ELF-1 (cell line): ENCODE measurements at regions not wholly inside any gene's neighbourhood (a gene's known extent, or its start where the extent isn't known, plus 50 kb on each side); places are given as distances from the start of the nearest gene placed in this dataset.

Source experiments
- DNase-seq: peaks from one replicate; pipeline ENCODE4 v3.0.0-alpha.2; 2016; ENCODE audit warnings: low read depth, low spot score

DNA sequence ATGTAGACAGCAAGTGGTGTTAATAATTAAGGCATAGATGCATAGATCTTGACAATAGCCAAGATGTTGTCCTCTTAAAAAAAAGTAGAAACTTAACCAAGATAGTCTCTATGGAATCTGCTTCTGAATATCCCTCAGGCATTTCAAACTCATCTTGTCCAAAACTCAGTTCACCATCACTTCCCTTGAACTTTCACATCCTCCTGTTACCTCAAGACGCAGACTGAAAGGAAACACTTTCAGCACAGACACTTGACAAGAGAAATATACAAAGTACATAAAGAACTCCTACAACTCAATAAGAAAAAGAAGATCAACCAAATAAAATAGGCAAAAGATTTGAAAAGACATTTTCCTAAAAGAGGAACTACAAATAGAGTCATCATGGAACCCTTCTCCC lies 451.1 kb downstream of the FOXO1 start:
- no peak for DNase-seq

DNA sequence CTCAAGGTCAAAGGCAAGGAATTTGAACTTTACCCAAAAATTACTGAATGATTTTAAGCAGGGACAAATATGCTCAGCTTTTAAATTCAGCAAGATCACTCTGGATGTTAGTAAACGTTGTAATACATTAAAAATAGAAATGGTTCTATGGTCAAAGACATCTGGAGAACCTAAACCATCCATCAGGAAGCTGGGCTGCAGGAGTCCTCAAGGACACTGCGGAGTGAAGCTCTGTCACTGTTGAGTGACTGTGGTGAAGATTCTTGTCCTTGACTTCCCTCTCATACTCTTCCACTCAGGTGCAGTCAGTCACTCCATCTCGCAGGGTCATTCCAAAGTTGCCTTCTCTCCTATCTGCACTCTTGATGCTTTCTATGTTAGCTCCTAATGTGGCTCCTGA lies 450.7 kb downstream of the FOXO1 start:
- no peak for DNase-seq

DNA sequence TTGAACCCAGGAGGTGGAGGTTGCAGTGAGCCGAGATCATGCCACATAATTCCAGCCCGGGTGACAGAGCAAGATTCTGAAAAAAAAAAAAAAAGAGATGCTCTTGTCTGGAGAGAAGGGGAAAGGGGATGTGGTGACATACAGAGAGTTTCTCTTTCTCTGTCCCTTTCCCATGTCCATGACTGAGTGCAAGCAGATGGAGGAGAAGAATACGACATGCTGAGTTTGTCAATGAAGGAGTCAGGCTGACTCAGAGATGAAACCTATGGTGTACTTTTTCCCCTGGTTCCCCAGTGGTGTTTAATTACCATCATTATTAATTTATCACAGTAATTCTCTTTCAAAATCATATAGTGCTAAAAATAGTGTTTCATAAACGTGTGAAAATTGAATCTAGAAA lies 448.8 kb downstream of the FOXO1 start:
- no peak for DNase-seq

DNA sequence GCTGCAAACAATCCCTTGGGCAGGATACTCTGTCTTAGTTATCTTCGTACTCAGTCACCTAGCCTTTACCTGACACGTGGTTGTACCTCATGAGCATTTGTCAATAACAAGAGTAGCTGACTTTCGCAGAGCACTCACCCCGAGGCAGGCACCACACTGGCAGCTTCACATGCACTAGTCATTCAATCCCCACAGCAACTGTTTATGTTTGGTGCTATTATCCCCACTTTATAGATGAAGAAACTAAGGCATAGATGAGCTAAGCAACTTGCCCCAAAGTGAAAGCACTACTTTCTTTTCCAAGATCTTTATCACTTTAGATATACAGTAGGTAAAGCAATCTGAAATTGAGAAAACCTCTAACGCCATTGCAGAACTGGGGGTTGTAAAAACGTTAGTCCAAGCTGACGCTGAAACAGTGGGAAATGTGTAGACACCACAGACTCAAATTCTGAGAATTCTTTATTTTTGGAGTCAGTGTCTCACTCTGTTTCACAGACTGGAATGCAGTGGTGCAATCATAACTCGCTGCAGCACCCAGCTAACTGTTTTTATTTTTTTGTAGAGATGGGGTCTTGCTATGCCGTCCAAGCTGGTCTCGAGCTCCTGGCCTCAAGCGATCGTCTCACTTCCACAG lies 446.0 kb downstream of the FOXO1 start:
- DNase-seq: no peak

DNA sequence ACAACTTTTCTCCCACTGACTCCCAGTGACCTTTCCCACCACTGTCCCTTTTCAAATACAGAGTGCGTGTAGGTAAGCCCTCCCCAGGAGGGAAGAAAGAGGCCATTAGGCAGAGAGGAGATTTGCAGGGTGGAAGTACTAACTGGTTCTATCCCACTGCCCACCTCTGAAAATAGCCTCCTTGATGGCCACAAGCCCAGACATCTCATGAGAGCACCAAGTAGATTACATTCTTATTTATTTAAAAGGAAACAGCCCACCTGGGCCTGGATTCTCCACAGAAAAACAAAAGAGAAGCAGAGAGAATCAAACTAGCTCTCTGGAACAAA lies 445.3 kb downstream of the FOXO1 start:
- DNase-seq: no peak

DNA sequence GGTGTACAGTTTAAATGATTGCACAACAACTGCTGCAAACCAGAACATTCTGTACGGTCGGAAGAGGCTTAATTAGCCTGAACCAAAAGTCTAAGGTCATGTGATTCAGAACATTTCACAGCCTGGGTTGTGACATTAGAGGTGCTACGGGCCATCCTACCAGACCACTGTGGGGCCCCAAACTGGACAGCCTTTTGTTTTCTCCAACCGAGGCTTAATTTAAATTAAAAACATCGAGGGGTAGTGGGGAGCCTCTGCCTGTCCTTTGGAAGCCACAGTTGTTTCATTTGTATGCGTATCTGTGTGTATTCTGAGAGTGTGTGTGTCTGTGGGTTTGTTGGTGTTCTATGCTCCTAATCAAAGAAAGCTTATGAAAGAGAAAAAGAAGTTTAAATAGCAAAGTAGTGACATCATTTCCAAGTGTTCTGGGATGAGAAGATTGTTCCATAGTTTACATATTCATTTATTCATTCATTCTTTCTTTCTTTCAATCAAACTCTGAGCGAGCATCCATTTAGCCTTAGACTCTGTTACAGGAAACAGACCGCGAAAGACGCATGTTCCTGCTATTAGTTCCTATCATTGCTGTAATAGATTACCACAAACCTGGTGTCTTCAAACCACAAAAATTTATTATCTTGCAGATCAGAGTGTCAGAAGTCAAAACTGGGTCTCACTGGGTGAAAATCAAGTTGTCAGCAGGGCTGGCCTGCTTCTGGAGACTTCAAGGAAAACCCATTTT lies 444.8 kb downstream of the FOXO1 start:
- DNase-seq: no peak

DNA sequence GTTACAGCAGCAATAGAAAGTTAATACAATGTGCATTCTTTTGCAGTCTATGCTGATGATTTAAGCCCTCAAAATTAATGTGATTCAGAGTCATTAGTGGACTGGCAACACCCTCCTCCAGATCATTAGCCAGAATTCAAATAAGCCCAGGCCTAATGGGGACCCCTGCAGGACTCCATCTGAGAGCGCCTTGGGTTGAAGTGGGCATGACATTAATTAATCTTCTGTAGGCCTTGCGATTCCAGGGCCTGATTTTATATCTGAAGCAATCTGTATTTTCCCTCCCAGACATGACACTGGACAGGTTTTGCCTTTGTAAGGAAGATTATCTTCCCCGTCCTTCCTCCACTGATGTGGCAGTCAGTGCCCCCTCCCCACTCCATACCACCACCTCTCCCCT lies 442.9 kb downstream of the FOXO1 start:
- DNase-seq: no peak

DNA sequence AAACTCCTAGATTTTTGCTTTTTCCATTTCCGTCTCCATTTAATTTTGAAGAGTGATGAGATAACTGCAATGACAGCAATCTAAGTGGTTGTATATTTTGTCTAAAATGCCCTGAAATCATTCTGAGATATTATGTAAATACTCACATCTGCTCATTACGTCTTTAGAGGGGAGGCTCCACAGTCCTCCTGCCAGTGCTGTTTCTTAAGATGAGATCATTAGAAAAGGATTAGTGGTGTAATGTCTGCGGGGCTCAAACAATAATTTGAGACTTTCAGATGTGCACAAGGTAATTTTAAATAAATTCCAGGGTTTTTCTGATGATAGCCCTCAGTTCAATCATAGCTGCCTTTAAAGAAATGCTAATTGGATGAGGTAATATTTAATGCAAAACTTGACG lies 437.9 kb downstream of the FOXO1 start:
- DNase-seq: no peak

DNA sequence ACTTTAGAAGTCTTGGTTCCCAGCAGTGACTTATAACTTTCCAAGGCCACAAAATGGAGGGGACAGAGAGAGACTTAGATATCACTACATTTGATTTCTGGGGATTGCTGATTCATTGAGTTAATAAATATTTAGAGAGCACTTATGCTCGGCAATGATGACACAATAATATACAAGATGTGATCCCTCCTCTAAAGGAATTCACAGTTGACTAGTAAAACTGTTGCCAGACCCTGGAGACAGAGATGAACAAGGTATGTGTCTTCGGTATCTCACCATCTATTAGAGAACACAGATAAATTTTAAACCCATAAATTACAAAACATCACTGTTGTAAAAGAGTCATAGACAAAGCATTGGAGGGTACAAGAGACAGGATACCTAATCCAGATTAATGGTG lies 437.5 kb downstream of the FOXO1 start:
- no peak for DNase-seq

DNA sequence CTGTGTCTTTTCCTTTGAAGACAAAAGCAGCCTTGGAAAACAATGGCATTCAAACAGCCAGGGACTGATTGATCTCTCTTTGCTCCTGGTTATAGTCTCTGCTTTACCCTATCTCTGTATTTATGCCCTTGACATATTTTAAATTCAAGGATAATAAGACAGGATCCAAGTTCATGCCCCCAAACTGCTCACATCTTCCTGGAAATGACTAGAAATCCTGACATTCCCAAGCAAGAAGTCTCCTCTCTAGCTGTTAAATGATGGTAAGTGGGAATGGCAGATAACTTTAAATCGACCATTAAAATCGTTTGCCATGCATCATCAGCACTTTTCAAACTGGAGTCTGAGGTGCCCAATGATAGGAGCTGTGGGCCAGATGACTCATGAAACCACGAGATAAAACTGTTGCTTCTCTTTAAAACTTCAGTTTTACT lies 435.6 kb downstream of the FOXO1 start:
- no peak for DNase-seq

DNA sequence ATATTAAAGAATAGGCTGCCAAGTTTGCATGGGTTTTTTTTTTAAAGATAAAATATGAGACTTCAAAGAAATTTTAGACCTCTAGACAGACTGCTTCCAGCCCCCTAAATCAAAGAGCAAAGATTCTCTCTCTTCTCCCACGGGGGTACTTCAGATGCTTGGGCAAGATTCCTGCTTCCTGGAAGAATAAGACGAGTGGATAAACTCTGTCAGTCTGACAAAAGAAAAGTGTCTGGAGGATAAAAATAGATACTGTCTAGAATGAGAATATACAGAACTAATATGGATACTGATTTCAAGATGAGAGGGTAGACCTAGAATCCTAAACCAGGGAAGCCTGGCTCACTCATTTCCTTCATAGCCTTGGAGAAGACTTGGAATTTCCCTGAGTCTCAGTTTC lies 435.1 kb downstream of the FOXO1 start:
- DNase-seq: no peak

DNA sequence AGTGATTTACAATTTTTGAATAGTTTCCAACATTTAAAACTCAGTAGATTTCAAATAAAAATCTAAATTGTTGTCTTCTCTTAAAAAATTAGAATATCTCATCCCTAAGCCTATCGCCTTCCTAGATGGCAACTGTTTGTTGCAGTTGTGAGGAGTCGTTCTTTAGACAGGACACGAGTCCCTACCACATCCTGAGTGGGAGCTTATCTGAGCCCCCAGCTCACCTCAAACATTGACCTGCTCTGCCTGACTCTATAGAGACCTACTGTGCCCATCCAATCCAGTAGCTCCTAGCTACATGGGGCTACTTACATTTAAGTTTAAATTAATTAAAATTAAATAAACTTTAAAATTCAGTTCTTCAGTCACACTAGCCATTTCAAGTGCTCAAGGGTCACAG lies 434.7 kb downstream of the FOXO1 start:
- no peak for DNase-seq

DNA sequence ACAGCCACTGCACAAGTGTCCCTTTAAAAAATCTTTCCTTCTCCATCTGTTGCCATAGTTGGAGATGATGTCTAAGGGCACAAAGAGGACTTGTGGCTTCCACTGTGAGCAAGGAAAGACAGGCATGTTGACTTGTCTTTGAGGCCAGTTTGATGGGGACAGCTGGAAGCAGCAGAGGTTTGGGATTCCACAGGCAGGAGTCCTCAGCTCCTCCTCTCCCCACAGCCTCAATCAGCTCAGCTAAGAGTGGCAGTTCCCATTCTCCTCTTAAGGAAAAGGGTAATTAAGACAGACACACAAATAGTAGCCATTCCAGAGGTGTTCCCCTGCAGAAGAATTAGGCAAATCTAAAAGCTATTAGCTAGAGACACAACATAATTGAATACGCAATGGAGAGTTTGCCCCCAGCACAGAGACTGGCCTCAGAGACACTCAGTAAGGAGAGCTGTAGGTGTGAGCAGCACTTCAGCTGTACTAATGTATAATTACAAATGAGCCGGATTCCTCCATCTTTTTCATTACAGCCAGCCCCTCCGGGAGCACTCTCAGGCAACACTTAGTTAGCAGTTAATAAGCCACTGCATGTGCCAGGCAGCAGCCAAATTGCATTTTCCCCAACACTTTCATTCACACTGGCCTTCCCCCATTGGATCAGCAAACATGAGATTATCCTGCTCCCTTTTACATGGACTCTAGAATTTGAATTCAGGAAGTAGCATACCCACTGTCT lies 434.0 kb downstream of the FOXO1 start:
- peak; percentile 64 for DNase-seq

DNA sequence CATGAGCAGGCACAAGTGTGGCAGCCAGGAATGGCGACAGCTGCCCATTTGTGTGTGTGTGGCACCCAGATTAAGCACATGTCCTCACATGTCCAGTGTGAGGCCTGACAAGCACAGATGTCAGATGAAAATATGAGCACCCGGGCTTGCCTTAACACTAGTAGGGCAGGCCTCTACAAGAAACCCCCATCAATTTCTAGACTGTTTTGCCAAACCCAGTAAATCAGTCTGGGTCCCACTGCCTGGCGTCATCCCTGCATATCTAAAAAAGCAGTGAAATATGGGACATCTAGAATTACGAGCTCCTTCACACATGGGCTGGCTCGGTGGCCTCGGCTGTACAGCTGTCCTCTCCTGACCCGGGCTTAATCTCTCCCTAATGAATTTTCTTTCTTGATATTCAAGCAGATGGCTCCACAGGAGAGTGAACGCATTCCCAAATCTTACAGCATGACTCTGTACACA lies 432.7 kb downstream of the FOXO1 start:
- no peak for DNase-seq

DNA sequence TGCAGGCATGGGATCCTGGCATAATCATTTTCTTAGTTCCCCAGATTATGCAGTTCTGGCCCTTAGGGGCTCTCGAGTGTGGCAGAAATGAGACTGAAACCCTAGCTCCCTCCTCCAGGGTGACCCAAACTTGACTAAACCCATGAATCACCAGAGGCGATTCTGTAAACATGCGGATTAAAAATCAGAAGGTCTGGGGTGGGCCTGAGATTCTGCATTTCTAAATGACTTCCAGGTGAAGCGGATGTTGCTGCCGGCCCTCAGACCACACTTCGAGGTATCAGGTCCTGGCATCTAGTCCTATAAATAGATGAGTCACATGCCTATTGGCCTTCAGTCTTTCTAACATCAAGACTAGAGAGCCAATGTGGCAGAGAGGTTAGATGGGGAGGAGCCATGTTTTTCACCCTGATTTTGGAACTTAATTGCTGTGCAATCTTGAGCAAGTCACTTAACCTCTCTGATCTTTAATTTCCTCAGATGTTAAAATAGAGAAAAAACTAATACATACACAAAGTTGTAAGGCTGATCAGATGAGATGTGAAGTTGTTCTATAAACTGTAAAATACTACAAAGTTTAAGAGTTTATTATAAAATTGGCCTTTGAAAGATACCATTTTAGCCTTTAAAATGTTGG lies 431.2 kb downstream of the FOXO1 start:
- DNase-seq: no peak

DNA sequence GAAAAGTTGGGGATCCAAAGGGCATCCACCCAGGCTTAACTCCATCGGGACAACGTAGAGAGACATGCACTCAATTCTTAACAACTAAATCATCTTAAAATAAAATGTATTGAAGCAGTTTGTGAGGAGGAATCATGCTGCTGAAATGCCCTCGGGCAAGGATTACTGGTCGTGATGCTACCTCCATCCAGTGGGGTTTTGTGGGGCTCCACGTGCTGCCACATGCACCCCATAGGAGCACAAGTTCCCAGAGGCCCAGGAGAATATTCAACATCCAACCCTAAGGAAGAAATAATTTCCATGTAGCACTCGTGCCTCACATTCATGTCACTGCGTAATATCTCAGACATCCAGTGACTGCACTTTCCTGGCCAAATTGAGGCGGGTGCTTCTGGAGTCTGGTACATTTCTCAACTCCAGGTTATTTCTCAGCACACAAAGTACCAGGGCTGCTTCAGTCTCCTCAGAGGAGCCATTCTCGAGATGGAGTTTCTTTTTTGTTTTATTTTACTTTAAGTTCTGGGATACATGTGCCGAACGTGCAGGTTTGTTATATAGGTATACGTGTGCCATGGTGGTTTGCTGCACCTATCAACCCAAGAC lies 429.8 kb downstream of the FOXO1 start:
- DNase-seq: no peak

DNA sequence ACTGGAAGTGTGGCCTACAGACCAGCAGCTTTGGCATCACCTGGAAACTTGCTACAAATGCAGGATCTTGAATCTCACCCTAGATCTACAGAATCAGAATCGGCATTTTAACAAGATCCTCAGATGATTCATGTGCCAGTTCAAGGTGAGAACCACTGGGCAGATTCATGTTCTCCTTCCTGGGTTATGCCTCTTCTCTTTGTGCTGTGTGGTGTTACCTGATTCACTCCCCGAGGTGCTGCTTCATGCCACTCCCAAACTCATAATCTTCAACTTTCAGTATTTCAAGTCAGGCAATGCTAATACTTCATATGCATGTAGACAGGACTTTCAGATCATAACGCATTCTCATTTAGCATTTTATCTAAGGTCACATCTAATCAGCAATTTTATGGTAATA lies 427.7 kb downstream of the FOXO1 start:
- DNase-seq: no peak

DNA sequence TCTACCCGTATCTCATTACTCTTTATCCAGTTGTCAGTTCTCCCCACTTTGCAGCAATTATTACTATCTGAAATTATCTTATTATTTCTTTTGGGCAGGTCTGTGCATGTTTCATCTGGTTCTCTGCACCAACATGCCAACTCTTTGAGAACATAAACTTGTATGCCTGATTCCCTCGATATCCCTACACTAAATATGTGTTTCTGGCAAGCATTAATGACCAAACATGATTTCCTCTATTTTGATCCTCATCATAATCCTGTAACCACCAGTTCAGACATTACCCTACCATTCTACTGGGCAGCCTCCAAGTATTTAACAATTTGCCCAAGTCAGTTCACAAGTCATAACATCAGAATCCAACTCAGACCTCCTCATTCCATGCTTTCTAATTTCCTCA lies 426.1 kb downstream of the FOXO1 start:
- no peak for DNase-seq

DNA sequence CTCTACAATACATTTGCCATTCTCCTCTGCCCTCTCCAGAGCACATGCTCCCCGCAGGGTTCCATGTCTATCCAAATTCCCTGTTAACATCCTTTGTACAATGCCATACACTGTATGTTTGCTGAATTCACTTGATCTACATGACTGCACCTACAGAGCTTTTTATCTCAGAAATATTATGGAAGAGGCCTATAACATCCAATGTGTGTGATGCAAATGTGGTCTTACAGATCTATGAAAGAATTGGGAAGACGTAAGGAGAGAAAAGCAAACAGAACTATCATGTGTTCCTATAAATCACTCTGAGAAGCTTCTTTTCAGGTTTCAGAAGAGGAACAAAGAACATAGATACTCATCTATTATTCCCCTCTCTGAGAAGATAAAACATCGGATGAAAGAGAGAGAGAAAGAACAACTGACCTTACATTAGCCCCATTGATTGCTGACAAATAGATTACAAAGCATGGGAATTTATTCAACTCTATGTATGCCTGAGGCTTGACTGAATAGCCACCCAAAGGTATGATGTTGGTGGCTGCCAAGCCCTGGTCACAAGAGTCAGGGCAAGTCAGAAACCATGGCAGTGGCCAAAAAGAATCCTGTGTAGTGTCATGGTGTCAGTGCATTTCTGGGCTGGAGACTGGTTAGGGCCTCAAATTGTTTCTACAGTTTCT lies 425.2 kb downstream of the FOXO1 start:
- DNase-seq: no peak

DNA sequence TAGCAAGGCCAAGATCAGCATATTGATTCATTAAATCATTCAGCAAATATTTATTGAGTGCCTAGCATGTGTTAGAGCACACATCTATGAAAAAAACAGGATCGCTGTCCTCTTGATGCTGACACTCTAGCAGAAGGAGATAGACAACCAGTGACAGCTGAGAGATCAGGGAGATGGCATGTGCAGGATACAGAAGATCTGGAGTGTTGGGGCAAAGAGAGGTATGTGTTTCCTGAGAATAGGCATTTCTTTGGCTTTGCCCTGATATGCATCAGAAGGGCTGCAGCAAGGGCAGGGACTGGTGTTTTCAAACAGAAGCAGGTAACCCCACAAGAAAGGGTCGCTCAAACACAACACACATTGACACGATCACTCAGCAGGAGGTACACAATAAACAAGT lies 423.4 kb downstream of the FOXO1 start:
- no peak for DNase-seq

DNA sequence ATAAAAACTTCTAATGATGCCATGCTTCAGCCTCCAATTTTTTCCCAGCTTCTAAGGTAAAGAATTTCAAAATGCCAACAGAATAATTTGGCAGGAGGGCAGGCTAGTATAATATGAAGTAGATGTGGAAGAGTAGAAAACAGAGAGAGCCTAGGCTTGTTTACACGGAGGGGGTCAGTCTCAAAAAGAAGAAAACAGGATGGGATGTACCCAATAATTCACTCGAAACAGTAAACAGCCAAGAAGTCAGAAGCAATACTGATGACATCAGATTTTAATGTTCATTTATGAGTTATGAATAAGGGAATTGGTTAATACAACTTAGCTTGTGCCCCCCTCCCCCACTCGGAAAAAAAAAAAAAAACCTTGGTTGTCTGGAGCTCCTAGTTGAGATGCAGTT lies 422.5 kb downstream of the FOXO1 start:
- no peak for DNase-seq

DNA sequence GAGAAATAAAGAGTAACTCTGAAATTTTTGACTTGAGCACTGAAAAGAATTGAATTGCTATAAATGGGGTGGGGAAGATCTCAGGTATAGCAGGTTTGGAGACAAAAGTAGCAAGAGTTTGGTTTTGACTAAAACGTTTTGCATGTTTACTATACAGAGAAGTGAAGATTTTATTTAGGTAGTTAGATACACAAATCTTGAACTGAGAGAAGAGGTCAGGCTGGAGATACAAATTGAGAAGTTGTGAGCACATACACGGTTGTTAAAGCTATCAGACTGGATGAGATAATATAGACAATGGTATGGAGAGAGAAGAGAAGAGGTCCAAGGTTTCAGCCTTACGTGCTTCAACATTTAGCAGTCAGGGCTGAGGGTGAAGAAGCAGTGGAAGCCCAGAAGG lies 420.9 kb downstream of the FOXO1 start:
- no peak for DNase-seq
